Body of pancreas (tissue), 4 donors: ENCODE measurements at regions not wholly inside any gene's neighbourhood (a gene's known extent, or its start where the extent isn't known, plus 50 kb on each side); places are given as distances from the start of the nearest gene placed in this dataset.

Experiments used
- ATAC-seq: fragments of 150-250 bp; one replicate; pipeline ENCODE4 v1.9.1; 2016
- DNase-seq, 4 donors: peaks; one replicate each; pipeline ENCODE4 v3.0.0-alpha.2; 2019
- H3K27ac ChIP-seq, 4 donors: fragments of 200-600 bp; sonication (generic); 1 replicate in 3 of 4; 2 replicates in 1 of 4; pipeline versions ENCODE4 v1.5.1 to v1.6.1; 2016 to 2019; ENCODE audit warnings: mild to moderate bottlenecking in 1 of 4, mixed read lengths in 1 of 4, moderate library complexity in 1 of 4
- H3K27me3 ChIP-seq, 2 donors: fragments of 200-600 bp; sonication (generic); one replicate each; pipeline ENCODE4 v1.6.0; 2016; ENCODE audit warnings: mild to moderate bottlenecking in 1 of 2
- H3K36me3 ChIP-seq, 2 donors: fragments of 200-600 bp; sonication (generic); replicated peaks in 1 of 2; 2 replicates each; pipeline ENCODE4 v1.5.1; 2016; ENCODE audit warnings: low read depth in 2 of 2; ENCODE audit not compliant: insufficient read depth in 1 of 2
- H3K4me1 ChIP-seq: fragments of 200-600 bp; sonication (generic); one replicate; pipeline ENCODE4 v1.6.0; 2016
- H3K4me3 ChIP-seq, 2 donors: fragments of 200-600 bp; sonication (generic); 1 replicate in 1 of 2; 2 replicates in 1 of 2; pipeline ENCODE4 v1.5.1; 2016 to 2019
- H3K9me3 ChIP-seq, 3 donors: fragments of 200-600 bp; sonication (generic); 1 replicate in 2 of 3; 2 replicates in 1 of 3; pipeline ENCODE4 v1.5.1; 2016
- CTCF ChIP-seq, 7 experiments: fragments of 450-650 bp in 4 of 7; fragments of 200-600 bp in 3 of 7; sonication (generic) in 3 of 7; IDR thresholded peaks; one replicate each; pipeline ENCODE4 v1.5.1; 2016 to 2019; ENCODE audit warnings: antibody characterized with exemption in 7 of 7
- POLR2A ChIP-seq, 3 donors: fragments of 450-650 bp; IDR thresholded peaks; one replicate each; pipeline ENCODE4 v1.6.1; 2016; ENCODE audit warnings: antibody characterized with exemption in 3 of 3, mild to moderate bottlenecking in 2 of 3
- whole genome bisulfite sequencing, 2 donors: methylation state at CpG; one replicate each; pipeline ENCODE4 v1.1.5; 2017; 5-methylcytosine and 5-hydroxymethylcytosine counted together
- intact Hi-C: fragments of 100-400 bp; cut with DNase I; formaldehyde crosslinking; loops from one replicate; pipeline ENCODE4 v1.15.1; 2023

GRCh38 chr5:174806729-174807128 lies 82.3 kb downstream of the MSX2 start:
- intact Hi-C loops = no loop called here
- no peaks in the 10 kb centered on the region for H3K27me3 ChIP-seq
- no peaks in the 10 kb centered on the region for H3K36me3 ChIP-seq
- WGBS, 2 donors = 76 to 78% methylated on average over 5 of the region's 5 CpGs
- peaks cover 0 to 7% (median 0%) of the 10 kb centered on the region in 3 donors for H3K9me3 ChIP-seq
- TF ChIP-seq CTCF (IDR thresholded peaks at IDR 0.05) (no peak), POLR2A (IDR thresholded peaks at IDR 0.05) (no peak)
- ATAC-seq = no peak
- no peaks in the 10 kb centered on the region for H3K4me1 ChIP-seq
- no peak overlapping the region for H3K27ac ChIP-seq
- no peak for DNase-seq
- H3K4me3 ChIP-seq = no peak overlapping the region

- H3K36me3 ChIP-seq = no peaks in the 10 kb centered on the region
Observed at GRCh38 chr5:174801798-174802197, 77.4 kb downstream of the MSX2 start.

GRCh38 chr5:174800435-174800834 lies 76.1 kb downstream of the MSX2 start:
- no peak overlapping the region for H3K4me3 ChIP-seq
- DNase-seq = no peak

More at GRCh38 chr5:174801798-174802197, 77.4 kb downstream of the MSX2 start:
- DNase-seq (no peak), ATAC-seq (no peak)
- no peak overlapping the region for H3K4me3 ChIP-seq
- intact Hi-C loops = no loop called here
- 49 to 59% methylated on average over 2 of the region's 2 CpGs for whole genome bisulfite sequencing, 2 donors
- TF ChIP-seq POLR2A (IDR thresholded peaks at IDR 0.05) = no peak
- TF ChIP-seq CTCF (IDR thresholded peaks at IDR 0.05) = no peak
- H3K27me3 ChIP-seq = no peaks in the 10 kb centered on the region
- H3K9me3 ChIP-seq = peaks cover 0 to 14% (median 0%) of the 10 kb centered on the region in 3 donors
- H3K4me1 ChIP-seq = no peaks in the 10 kb centered on the region
- H3K27ac ChIP-seq = no peak overlapping the region

GRCh38 chr5:174799121-174799520 lies 74.7 kb downstream of the MSX2 start:
- Histone ChIP-seq H3K9me3 (peaks cover 0 to 6% (median 0%) of the 10 kb centered on the region in 3 donors), H3K27me3 (no peaks in the 10 kb centered on the region)
- ATAC-seq = no peak

More at GRCh38 chr5:174800435-174800834, 76.1 kb downstream of the MSX2 start:
- Histone ChIP-seq H3K36me3 (no peaks in the 10 kb centered on the region), H3K4me1 (no peaks in the 10 kb centered on the region), H3K27me3 (no peaks in the 10 kb centered on the region), H3K27ac (peak overlapping the region in 1 of 4 donors; percentile 15), H3K9me3 (peaks cover 0 to 12% (median 0%) of the 10 kb centered on the region in 3 donors)
- no peak for TF ChIP-seq POLR2A (IDR thresholded peaks at IDR 0.05)
- no peak for TF ChIP-seq CTCF (IDR thresholded peaks at IDR 0.05)
- ATAC-seq = no peak
- intact Hi-C loops = no loop called here

More at GRCh38 chr5:174799121-174799520, 74.7 kb downstream of the MSX2 start:
- H3K4me3 ChIP-seq = no peak overlapping the region
- no peaks in the 10 kb centered on the region for H3K36me3 ChIP-seq
- H3K27ac ChIP-seq = no peak overlapping the region
- 51 to 53% methylated on average over 8 of the region's 8 CpGs for WGBS, 2 donors
- H3K4me1 ChIP-seq = no peaks in the 10 kb centered on the region
- TF ChIP-seq CTCF (IDR thresholded peaks at IDR 0.05) (no peak), POLR2A (IDR thresholded peaks at IDR 0.05) (no peak)
- no peak for DNase-seq
- intact Hi-C loops = no loop called here
